ENCODE measurements at regions not wholly inside any gene's neighbourhood (a gene's known extent, or its start where the extent isn't known, plus 50 kb on each side); places are given as distances from the start of the nearest gene placed in this dataset.

DNA sequence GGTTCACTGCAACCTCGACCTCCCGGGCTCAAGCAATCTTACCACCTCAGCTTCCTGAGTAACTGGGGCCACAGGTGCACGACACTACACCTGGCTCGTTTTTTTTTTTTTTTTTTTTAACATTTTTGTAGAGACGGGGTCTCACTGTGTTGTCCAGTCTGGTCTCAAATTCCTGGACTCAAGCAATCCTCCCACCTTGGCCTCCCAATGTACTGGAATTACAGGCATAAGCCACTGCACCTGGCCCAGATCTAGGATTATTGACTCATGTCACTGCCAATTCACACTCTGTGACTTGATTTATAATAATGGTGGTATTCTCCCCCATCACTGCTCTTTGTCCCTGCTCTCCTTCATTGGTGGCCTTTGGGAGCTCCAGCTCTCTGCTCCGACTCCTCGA, 145.1 kb downstream of the PTPRU start:
- no peak for ATAC-seq
- TF ChIP-seq ISL1 (CRISPR knock-in tag; IDR thresholded peaks at IDR 0.05): no peak
- no peak for TF ChIP-seq PPARA (CRISPR knock-in tag; IDR thresholded peaks at IDR 0.05; ENCODE audit: borderline replicate concordance)
- TF ChIP-seq, protein P1, sequence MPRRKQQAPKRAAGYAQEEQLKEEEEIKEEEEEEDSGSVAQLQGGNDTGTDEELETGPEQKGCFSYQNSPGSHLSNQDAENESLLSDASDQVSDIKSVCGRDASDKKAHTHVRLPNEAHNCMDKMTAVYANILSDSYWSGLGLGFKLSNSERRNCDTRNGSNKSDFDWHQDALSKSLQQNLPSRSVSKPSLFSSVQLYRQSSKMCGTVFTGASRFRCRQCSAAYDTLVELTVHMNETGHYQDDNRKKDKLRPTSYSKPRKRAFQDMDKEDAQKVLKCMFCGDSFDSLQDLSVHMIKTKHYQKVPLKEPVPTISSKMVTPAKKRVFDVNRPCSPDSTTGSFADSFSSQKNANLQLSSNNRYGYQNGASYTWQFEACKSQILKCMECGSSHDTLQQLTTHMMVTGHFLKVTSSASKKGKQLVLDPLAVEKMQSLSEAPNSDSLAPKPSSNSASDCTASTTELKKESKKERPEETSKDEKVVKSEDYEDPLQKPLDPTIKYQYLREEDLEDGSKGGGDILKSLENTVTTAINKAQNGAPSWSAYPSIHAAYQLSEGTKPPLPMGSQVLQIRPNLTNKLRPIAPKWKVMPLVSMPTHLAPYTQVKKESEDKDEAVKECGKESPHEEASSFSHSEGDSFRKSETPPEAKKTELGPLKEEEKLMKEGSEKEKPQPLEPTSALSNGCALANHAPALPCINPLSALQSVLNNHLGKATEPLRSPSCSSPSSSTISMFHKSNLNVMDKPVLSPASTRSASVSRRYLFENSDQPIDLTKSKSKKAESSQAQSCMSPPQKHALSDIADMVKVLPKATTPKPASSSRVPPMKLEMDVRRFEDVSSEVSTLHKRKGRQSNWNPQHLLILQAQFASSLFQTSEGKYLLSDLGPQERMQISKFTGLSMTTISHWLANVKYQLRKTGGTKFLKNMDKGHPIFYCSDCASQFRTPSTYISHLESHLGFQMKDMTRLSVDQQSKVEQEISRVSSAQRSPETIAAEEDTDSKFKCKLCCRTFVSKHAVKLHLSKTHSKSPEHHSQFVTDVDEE (CRISPR knock-in tag; IDR thresholded peaks at IDR 0.05): no peak
- TF ChIP-seq, protein P2, sequence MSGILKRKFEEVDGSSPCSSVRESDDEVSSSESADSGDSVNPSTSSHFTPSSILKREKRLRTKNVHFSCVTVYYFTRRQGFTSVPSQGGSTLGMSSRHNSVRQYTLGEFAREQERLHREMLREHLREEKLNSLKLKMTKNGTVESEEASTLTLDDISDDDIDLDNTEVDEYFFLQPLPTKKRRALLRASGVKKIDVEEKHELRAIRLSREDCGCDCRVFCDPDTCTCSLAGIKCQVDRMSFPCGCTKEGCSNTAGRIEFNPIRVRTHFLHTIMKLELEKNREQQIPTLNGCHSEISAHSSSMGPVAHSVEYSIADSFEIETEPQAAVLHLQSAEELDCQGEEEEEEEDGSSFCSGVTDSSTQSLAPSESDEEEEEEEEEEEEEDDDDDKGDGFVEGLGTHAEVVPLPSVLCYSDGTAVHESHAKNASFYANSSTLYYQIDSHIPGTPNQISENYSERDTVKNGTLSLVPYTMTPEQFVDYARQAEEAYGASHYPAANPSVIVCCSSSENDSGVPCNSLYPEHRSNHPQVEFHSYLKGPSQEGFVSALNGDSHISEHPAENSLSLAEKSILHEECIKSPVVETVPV (CRISPR knock-in tag; IDR thresholded peaks at IDR 0.05): no peak

DNA sequence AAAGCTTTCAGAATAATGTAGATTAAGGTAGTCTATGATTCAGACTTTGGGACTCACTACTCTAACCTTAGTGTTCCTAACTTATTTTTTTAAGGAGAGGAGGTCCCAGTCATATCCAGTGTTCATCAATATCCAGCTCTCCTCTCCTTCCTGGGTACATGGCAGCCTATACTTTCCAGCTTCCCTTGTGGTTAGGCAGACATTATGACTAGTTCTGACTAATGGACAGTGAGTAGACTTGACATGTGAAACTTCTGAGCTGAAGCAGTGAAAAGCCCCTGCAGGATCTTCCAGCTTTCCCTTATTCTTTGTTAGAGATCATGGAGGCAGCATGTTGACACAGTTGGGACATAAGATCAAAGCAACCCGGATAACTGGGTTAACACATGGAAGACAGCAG, 144.2 kb downstream of the PTPRU start:
- ATAC-seq: no peak
- TF ChIP-seq ZFP3 (CRISPR knock-in tag; IDR thresholded peaks at IDR 0.05): no peak
- no peak for TF ChIP-seq ZNF70 (CRISPR knock-in tag; IDR thresholded peaks at IDR 0.05)
- no peak for TF ChIP-seq OSR1 (CRISPR knock-in tag; IDR thresholded peaks at IDR 0.05)
- no peak for TF ChIP-seq ZC3H10 (CRISPR knock-in tag; IDR thresholded peaks at IDR 0.05)
- no peak for TF ChIP-seq SNAI2 (CRISPR knock-in tag; IDR thresholded peaks at IDR 0.05)
- no peak for TF ChIP-seq BACH2 (CRISPR knock-in tag; IDR thresholded peaks at IDR 0.05; ENCODE audit: borderline replicate concordance)
- TF ChIP-seq ZFP30 (CRISPR knock-in tag; IDR thresholded peaks at IDR 0.05): no peak
- TF ChIP-seq GLIS3 (CRISPR knock-in tag; IDR thresholded peaks at IDR 0.05): no peak
- TF ChIP-seq ISL1 (CRISPR knock-in tag; IDR thresholded peaks at IDR 0.05): no peak

DNA sequence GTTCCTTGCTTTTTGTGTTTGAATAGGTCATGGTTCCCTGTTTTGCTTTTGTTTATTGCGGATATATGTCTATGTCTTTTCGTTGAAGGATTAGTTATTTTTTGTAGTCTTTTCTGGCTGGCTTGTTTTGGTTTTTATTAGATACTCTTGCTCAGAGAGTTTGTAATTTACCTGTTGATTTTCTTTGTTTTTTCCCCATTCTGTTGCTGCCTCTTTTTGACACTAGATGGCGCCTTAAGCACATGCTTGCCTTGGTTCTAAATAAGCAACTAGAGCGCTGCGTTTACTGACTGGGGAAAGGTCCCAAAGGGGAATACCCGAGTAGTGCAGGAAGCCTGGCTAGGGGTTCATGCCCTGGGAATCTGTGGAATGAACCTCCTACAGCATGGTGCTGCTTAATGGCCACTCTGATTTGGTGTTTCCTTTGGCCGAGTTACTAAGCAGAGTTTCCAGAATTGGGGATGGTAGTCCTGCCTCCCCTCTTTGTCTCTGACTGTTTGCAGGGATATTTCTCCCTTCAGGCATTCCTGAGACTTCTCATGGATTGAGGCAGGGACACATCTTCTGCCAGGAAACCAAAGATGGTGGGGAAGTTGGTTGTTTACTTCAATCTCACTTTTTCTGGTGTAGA, 143.2 kb downstream of the PTPRU start:
- no peak for TF ChIP-seq ESRRG (CRISPR knock-in tag; IDR thresholded peaks at IDR 0.05)
- no peak for TF ChIP-seq ISL1 (CRISPR knock-in tag; IDR thresholded peaks at IDR 0.05)
- no peak for TF ChIP-seq ZC3H10 (CRISPR knock-in tag; IDR thresholded peaks at IDR 0.05)
- TF ChIP-seq SNAI2 (CRISPR knock-in tag; IDR thresholded peaks at IDR 0.05): no peak
- no peak for ATAC-seq
